Mesothelial cell of epicardium (in vitro differentiated cells): ENCODE measurements at regions not wholly inside any gene's neighbourhood (a gene's known extent, or its start where the extent isn't known, plus 50 kb on each side); places are given as distances from the start of the nearest gene placed in this dataset.

ENCODE experiments used
- DNase-seq, 2 experiments: peaks; one replicate each; pipeline ENCODE4 v3.0.0; 2021; ENCODE audit warnings: low spot score in 2 of 2; ENCODE audit not compliant: unreplicated experiment in 2 of 2
- H3K27ac Mint-ChIP-seq: 2 replicates; pipeline ENCODE4 v1.8.0; 2021; ENCODE audit warnings: mixed read lengths
- H3K27me3 Mint-ChIP-seq: 2 replicates; pipeline ENCODE4 v1.8.0; 2021; ENCODE audit warnings: low read depth, mixed read lengths
- H3K36me3 Mint-ChIP-seq: 2 replicates; pipeline ENCODE4 v1.8.0; 2021; ENCODE audit warnings: mixed read lengths
- H3K4me1 Mint-ChIP-seq: 2 replicates; pipeline ENCODE4 v1.8.0; 2021; ENCODE audit warnings: mixed read lengths
- H3K4me3 Mint-ChIP-seq: 2 replicates; pipeline ENCODE4 v1.8.0; 2021; ENCODE audit warnings: mild to moderate bottlenecking, moderate library complexity, mixed read lengths
- H3K9me3 Mint-ChIP-seq: 2 replicates; pipeline ENCODE4 v1.8.0; 2021; ENCODE audit warnings: mixed read lengths
- CTCF ChIP-seq: fragments of 200-600 bp; sonication (generic); IDR thresholded peaks from one replicate; pipeline ENCODE4 v1.5.0; 2021; ENCODE audit warnings: antibody characterized with exemption; ENCODE audit not compliant: unreplicated experiment

- peaks cover 4% of the 10 kb centered on the region for H3K27me3 Mint-ChIP-seq
- H3K36me3 Mint-ChIP-seq: no peaks in the 10 kb centered on the region
- no peak overlapping the region for H3K4me3 Mint-ChIP-seq
- H3K9me3 Mint-ChIP-seq: peaks cover 7% of the 10 kb centered on the region
- TF ChIP-seq CTCF: no peak
- H3K4me1 Mint-ChIP-seq: peaks cover 17% of the 10 kb centered on the region
- H3K27ac Mint-ChIP-seq: no peak overlapping the region
- no peak for DNase-seq
These were observed 245.8 kb upstream of the JAG1 start for GRCh38 chr20:10919396-10920140.

GRCh38 chr20:10920396-10920795, 246.6 kb upstream of the JAG1 start:
- no peak for TF ChIP-seq CTCF
- no peak overlapping the region for H3K4me3 Mint-ChIP-seq

GRCh38 chr20:10921491-10922010, 247.8 kb upstream of the JAG1 start:
- Mint-ChIP-seq H3K9me3 (peaks cover 7% of the 10 kb centered on the region), H3K27me3 (peaks cover 4% of the 10 kb centered on the region), H3K36me3 (no peaks in the 10 kb centered on the region), H3K27ac (no peak overlapping the region), H3K4me1 (peaks cover 22% of the 10 kb centered on the region), H3K4me3 (no peak overlapping the region)
- no peak for TF ChIP-seq CTCF
- no peak for DNase-seq

More at GRCh38 chr20:10920396-10920795, 246.6 kb upstream of the JAG1 start:
- no peak overlapping the region for H3K27ac Mint-ChIP-seq
- H3K4me1 Mint-ChIP-seq: peaks cover 22% of the 10 kb centered on the region
- no peaks in the 10 kb centered on the region for H3K36me3 Mint-ChIP-seq
- peaks cover 4% of the 10 kb centered on the region for H3K27me3 Mint-ChIP-seq
- peaks cover 7% of the 10 kb centered on the region for H3K9me3 Mint-ChIP-seq
- no peak for DNase-seq

GRCh38 chr20:10922506-10922905, 248.7 kb upstream of the JAG1 start:
- H3K36me3 Mint-ChIP-seq: no peaks in the 10 kb centered on the region
- H3K9me3 Mint-ChIP-seq: peaks cover under 1% of the 10 kb centered on the region
- peak overlapping the region; percentile 62 for H3K27ac Mint-ChIP-seq
- no peak overlapping the region for H3K4me3 Mint-ChIP-seq
- H3K27me3 Mint-ChIP-seq: peaks cover 4% of the 10 kb centered on the region
- H3K4me1 Mint-ChIP-seq: peaks cover 22% of the 10 kb centered on the region
- DNase-seq: no peak
- TF ChIP-seq CTCF: no peak

GRCh38 chr20:10922941-10923340, 249.1 kb upstream of the JAG1 start:
- H3K4me1 Mint-ChIP-seq: peaks cover 22% of the 10 kb centered on the region
- no peak overlapping the region for H3K4me3 Mint-ChIP-seq
- peak overlapping the region; percentile 62 for H3K27ac Mint-ChIP-seq

More at GRCh38 chr20:10922941-10923340, 249.1 kb upstream of the JAG1 start:
- no peak for DNase-seq
- Mint-ChIP-seq H3K9me3 (no peaks in the 10 kb centered on the region), H3K27me3 (peaks cover 4% of the 10 kb centered on the region), H3K36me3 (no peaks in the 10 kb centered on the region)
- TF ChIP-seq CTCF: no peak
